ENCODE measurements at regions not wholly inside any gene's neighbourhood (a gene's known extent, or its start where the extent isn't known, plus 50 kb on each side); places are given as distances from the start of the nearest gene placed in this dataset.
A peak's percentile ranks its signal among the peaks of the same experiment; 100 is the strongest.

GRCh38 chr4:44118971-44119680, 329.5 kb downstream of the KCTD8 start:
- DNase-seq (ENCODE audit: low read depth) = peak; percentile 58

DNA sequence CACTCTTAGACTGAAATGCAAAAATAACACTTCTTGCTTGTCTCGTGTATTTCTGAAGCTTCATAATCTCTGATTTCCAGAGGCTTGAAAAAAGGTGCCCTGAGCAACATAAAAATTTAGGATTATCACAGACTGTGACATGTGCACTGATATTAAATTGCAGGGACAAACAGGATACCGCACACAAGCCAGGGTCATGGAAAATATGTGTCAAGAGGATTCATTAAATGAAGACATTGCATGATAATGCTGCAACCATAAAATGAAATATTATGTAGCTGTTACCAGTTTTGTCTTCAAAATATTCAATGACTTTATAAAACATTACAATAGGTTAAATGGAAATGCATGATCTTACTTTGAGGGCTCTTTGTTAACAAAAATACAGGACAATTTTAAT, 328.0 kb downstream of the KCTD8 start:
- DNase-seq (ENCODE audit: low read depth) = no peak

DNA sequence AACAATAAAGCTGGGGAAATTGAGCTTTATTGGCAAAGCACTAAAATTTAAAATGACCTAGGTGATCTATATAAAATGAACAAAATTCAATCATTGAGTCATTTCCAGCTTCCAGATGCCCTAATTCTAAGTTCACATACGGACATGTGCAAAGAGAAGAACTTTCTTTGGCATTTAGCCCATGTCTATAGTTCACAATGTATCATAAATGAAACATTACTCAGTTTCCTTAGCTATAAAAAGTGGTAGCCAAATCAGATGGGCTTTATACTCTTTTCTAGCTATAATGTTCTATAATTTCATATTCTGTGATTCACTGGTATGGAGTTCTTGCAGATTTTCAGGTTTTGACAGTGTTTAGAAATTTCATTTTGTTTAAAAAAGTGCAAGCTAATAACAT, 327.4 kb downstream of the KCTD8 start:
- no peak for DNase-seq (ENCODE audit: low read depth)
